HUES48 (cell line): ENCODE measurements at regions not wholly inside any gene's neighbourhood (a gene's known extent, or its start where the extent isn't known, plus 50 kb on each side); places are given as distances from the start of the nearest gene placed in this dataset.

Experiments used
- H3K27ac ChIP-seq: one replicate; pipeline ENCODE4 v1.7.0; 2013; ENCODE audit warnings: low read depth, low read length, inconsistent platforms
- H3K27me3 ChIP-seq: 2 replicates; pipeline ENCODE4 v1.6.1; 2013; ENCODE audit warnings: mild to moderate bottlenecking, low read length; ENCODE audit not compliant: control insufficient read depth, insufficient read depth
- H3K36me3 ChIP-seq: 2 replicates; pipeline ENCODE4 v1.6.1; 2013; ENCODE audit warnings: low read length; ENCODE audit not compliant: control insufficient read depth, insufficient read depth
- H3K4me1 ChIP-seq: 2 replicates; pipeline ENCODE4 v1.6.1; 2013; ENCODE audit warnings: mild to moderate bottlenecking, low read length; ENCODE audit not compliant: control insufficient read depth, insufficient read depth
- H3K4me3 ChIP-seq: 2 replicates; pipeline ENCODE4 v1.5.1; 2013; ENCODE audit warnings: mild to moderate bottlenecking, low read depth, low read length
- H3K9ac ChIP-seq: 2 replicates; pipeline ENCODE4 v1.6.1; 2013; ENCODE audit warnings: mild to moderate bottlenecking, low read depth, low read length, moderate library complexity
- H3K9me3 ChIP-seq: 2 replicates; pipeline ENCODE4 v1.6.1; 2013; ENCODE audit warnings: low read length; ENCODE audit not compliant: control insufficient read depth, insufficient read depth

DNA sequence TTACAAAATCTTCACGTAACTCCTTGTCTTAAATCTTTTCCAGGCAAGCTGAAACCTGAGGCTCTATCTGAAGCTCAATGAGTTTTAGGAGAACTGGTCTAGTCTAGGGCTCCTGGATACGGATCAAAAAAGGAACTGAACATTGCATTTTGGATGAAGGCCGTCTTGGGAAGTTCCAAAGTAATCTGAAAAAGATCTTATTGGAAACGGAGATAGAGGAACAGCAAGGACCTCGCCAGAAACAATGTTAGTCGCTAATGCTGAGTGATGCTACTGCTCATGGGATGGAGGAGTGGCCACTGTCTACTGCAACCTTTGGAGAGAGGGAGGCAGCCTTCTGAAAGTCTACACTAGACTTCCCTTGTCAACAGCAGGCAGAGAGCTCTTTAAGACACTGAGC, 91.4 kb upstream of the ATXN1 start:
- Histone ChIP-seq H3K9ac (no peak overlapping the region), H3K36me3 (no peaks in the 10 kb centered on the region), H3K9me3 (no peaks in the 10 kb centered on the region), H3K27me3 (no peaks in the 10 kb centered on the region), H3K4me3 (no peak overlapping the region), H3K4me1 (peaks cover 10% of the 10 kb centered on the region), H3K27ac (no peak overlapping the region)

DNA sequence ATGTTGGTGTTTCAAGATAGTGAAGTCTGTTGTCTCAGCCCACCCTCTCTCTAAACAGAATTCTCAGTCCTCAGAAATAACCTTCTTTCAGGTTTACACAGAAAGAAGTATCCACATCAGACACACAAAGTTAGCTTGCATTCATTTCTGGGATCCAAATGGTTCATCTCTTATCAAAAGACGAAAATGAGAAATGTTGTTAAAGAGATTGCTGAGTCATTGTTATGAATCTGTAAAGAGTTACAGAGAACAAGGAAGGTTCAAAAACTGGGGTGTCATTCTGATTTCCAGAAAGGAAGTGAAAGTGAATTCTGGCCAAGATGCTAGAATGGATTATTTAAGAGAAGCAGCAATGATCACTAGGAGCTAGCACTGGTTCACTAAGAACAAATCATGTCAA, 90.5 kb upstream of the ATXN1 start:
- H3K36me3 ChIP-seq = no peaks in the 10 kb centered on the region
- peaks cover 10% of the 10 kb centered on the region for H3K4me1 ChIP-seq
- no peak overlapping the region for H3K27ac ChIP-seq
- H3K9ac ChIP-seq = no peak overlapping the region
- H3K4me3 ChIP-seq = no peak overlapping the region
- H3K9me3 ChIP-seq = no peaks in the 10 kb centered on the region
- H3K27me3 ChIP-seq = no peaks in the 10 kb centered on the region

DNA sequence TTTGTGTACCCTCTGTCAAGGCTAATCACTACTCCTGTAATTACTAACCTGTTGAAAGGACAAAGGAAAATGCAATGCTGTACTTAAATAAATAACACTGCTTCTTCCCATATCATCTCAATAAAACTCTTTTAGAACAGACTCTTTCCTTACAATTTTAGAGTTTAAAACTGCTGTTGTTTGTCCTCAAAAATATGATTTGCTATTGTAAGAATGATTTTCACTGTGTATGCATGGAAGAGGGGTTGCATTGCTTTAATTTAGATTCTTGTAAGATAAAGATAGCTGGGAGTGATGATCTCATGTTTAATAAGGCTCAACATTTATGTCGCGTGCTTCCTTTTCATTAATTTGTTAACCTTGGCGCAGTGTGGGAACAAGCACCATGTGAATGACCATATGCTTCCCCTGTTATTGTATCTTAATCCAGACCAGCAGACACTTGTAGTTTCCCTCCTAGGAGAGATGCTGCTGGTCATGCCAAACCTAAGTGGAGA, 89.8 kb upstream of the ATXN1 start:
- no peak overlapping the region for H3K27ac ChIP-seq
- H3K9me3 ChIP-seq = no peaks in the 10 kb centered on the region
- H3K4me3 ChIP-seq = no peak overlapping the region
- no peak overlapping the region for H3K9ac ChIP-seq
- H3K27me3 ChIP-seq = no peaks in the 10 kb centered on the region
- H3K36me3 ChIP-seq = no peaks in the 10 kb centered on the region
- H3K4me1 ChIP-seq = peaks cover 10% of the 10 kb centered on the region

DNA sequence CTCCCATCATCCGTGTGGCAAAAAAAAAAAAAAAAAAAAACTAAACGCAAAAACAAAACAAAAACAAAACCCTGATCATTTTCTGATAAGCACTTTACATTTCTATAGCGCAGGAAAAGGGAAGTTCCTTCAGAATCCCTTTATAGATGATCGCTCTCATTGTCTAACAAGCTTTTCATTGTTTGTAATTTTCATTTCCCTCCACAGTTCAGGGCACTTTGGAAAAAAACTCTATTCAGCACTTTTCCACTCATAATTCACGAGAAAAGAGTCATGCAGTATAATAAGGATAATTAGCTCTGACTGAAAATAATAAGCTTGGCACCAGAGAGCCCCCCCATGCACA, 89.4 kb upstream of the ATXN1 start:
- Histone ChIP-seq H3K27ac (no peak overlapping the region), H3K27me3 (no peaks in the 10 kb centered on the region), H3K9ac (no peak overlapping the region), H3K4me3 (no peak overlapping the region), H3K36me3 (no peaks in the 10 kb centered on the region), H3K9me3 (no peaks in the 10 kb centered on the region), H3K4me1 (peaks cover 10% of the 10 kb centered on the region)

DNA sequence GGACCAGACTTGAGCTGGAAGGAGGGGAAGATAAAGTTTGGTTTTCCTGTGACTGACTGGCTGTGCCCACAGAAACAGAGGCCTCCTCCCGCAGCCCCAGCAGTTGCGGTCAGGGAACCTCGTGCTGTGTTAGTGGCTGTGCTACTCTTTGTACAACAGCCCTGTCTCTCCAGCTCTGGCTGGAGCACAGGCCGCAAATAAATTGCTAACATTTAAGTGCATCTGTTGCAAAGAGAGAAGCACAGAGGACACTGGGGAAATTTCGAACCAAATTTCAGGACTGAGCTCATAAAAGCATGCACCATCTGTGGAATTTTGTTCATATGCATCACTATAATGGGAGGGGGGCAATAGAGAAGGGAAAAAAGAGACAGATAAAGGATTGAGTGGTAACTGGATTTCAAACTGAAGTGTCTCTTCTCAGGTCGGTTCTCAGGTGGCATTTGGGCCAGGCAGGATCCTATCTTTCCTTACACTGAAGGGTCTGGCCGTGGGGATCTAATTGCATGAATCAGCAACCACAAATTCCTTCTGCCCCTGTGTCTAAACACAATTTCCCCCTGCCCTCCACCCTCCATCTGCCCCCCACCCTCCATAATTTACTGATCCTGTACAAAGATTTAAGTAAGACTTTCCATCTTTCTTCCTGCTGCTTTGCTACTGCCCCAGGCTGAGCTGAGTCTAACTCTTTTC, 88.9 kb upstream of the ATXN1 start:
- no peak overlapping the region for H3K9ac ChIP-seq
- H3K4me3 ChIP-seq = no peak overlapping the region
- no peak overlapping the region for H3K27ac ChIP-seq
- H3K4me1 ChIP-seq = peaks cover 10% of the 10 kb centered on the region
- H3K9me3 ChIP-seq = no peaks in the 10 kb centered on the region
- no peaks in the 10 kb centered on the region for H3K36me3 ChIP-seq
- H3K27me3 ChIP-seq = no peaks in the 10 kb centered on the region

DNA sequence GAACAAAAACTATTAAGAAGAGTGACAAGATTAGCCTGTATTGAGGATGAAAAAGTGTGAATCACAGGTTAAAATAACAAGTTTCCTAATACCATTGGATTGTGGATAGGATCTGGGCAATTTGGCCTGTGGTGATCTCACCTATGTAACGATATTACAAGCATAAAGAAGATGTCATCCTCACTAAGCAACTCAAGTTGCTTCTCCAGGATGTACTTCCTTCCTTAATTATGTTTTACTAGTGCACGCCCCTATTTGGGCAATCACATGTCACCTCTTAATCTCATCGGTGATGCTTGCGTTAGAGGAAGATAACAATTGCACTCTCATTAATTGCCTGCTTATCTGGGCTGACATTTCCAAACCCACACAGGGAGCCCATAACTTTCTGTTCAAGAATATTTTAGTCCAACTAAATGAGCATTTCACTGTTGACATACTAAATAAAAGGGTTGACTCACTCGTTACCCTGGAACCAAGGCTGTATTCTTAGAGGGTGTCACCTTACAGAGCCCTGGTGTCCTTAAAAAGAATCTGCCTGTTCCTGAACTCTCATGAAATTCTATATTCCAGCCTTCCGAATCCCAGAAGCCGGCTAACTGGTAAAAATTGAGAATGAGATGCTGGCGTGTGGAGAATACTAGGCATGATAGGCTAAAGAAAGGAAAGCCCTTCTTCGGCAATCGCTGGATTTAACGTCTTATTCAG, 88.2 kb upstream of the ATXN1 start:
- Histone ChIP-seq H3K9me3 (no peaks in the 10 kb centered on the region), H3K4me1 (peaks cover 10% of the 10 kb centered on the region), H3K9ac (no peak overlapping the region), H3K4me3 (no peak overlapping the region), H3K27me3 (no peaks in the 10 kb centered on the region), H3K36me3 (no peaks in the 10 kb centered on the region), H3K27ac (no peak overlapping the region)

DNA sequence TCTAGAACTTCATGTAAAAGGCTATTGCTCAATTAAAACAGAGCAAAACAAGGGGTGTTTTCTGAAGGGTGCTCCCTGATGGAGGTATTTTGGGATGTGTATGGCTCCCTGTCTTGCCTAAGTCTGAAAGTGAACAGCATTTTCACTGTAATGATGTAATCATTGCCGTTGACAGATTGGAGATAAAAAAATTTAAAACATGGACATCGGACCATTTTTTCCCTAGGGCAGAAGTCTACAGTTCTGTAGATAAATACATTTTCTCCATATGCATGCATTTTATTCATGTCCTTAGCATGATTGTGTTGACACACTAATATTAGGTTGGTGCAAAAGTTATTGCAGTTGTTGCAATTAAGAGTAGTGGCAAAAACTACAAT, 85.1 kb upstream of the ATXN1 start:
- Histone ChIP-seq H3K4me1 (peaks cover 10% of the 10 kb centered on the region), H3K9ac (no peak overlapping the region), H3K27ac (no peak overlapping the region), H3K27me3 (no peaks in the 10 kb centered on the region), H3K36me3 (no peaks in the 10 kb centered on the region), H3K4me3 (no peak overlapping the region), H3K9me3 (no peaks in the 10 kb centered on the region)

DNA sequence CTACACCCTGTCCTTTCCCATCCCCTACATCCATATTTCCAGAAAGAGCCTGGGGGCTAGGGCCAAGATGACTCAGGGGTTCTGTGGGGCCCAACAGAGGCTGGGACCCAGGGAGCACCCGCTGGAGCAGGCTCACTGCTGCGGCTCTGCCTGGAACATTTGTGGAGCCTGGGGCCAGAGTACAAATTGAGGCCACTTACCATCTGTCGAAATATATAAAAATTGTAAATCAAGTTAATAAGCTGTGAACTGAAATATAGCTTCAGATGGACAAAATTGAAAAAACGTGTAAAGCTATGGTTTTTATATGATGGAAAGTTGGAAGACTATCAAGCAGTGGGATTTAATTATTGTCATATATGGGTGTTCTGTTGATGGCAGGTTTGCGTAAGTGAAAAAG, 82.9 kb upstream of the ATXN1 start:
- Histone ChIP-seq H3K36me3 (no peaks in the 10 kb centered on the region), H3K4me3 (no peak overlapping the region), H3K27me3 (no peaks in the 10 kb centered on the region), H3K9ac (no peak overlapping the region), H3K27ac (no peak overlapping the region), H3K9me3 (no peaks in the 10 kb centered on the region), H3K4me1 (no peaks in the 10 kb centered on the region)

DNA sequence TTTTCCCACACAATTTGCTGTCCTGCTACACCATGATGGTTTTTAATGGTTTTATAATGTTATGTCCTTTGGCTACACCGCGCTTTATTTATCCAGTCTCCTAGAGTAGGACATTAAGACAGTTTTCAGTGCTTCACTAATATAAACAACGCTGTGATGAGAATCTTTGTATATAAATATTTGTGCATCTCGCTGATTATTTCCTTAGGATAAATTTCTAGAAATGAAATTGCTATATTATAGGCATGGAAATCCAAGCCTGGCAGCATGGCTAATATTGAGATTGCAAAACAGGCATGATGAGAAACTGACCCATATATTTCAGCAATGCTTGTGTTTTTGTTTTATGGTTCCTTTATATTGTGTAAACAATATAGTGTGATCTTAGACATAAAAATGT, 81.4 kb upstream of the ATXN1 start:
- H3K9ac ChIP-seq = no peak overlapping the region
- no peaks in the 10 kb centered on the region for H3K4me1 ChIP-seq
- no peak overlapping the region for H3K4me3 ChIP-seq
- H3K9me3 ChIP-seq = no peaks in the 10 kb centered on the region
- no peaks in the 10 kb centered on the region for H3K27me3 ChIP-seq
- H3K27ac ChIP-seq = no peak overlapping the region
- H3K36me3 ChIP-seq = no peaks in the 10 kb centered on the region

DNA sequence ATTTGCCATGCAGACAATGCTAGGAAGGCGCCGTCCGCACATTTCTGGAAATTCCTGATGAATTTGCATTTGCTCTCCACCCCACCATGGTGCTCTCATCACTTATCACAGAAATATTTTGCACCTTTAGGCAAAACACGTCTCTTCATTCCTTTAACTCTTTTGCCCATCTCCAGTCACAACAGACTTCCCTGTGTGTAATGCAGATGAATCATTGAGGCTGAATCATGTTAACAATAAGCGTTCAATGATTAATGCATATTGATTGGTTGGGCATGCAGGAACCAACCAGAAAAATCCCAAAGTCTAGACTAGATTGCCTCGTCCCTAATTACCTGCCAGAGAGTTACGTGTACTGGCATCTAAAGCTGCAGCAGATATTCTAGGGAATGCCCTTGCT, 80.0 kb upstream of the ATXN1 start:
- Histone ChIP-seq H3K4me1 (no peaks in the 10 kb centered on the region), H3K4me3 (no peak overlapping the region), H3K27me3 (no peaks in the 10 kb centered on the region), H3K36me3 (no peaks in the 10 kb centered on the region), H3K9ac (no peak overlapping the region), H3K9me3 (no peaks in the 10 kb centered on the region), H3K27ac (no peak overlapping the region)

DNA sequence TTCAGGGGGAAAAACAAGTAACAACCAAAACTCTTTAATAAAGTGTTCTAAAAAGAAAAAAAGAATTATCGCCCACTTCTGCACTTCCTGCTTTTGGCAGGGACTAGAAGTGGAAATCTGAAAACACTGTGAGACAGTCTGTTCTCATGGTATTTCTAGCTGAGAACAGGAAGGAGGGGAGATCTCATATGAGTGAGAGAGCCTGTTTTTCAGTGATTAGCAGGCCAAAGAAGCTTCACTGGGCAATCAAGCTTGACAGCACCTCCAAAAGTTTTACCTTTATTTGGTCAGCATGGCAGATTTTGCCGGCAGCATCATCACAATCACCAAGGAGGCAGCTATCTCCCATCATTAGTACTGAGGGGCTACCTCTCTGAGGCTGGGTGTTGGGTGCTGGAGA, 79.5 kb upstream of the ATXN1 start:
- H3K9me3 ChIP-seq = no peaks in the 10 kb centered on the region
- H3K36me3 ChIP-seq = no peaks in the 10 kb centered on the region
- H3K27me3 ChIP-seq = no peaks in the 10 kb centered on the region
- no peak overlapping the region for H3K27ac ChIP-seq
- H3K4me1 ChIP-seq = no peaks in the 10 kb centered on the region
- H3K9ac ChIP-seq = no peak overlapping the region
- H3K4me3 ChIP-seq = no peak overlapping the region
